Kidney (tissue), 13 donors: ENCODE measurements at regions not wholly inside any gene's neighbourhood (a gene's known extent, or its start where the extent isn't known, plus 50 kb on each side); places are given as distances from the start of the nearest gene placed in this dataset.

Experiments used
- DNase-seq, 5 donors: peaks; one replicate each; pipeline ENCODE4 v3.0.0-alpha.2; 2013 to 2020
- FAIRE-seq: peaks from 2 replicates; lab custom pipeline; 2012; peaks lifted over from hg19 to GRCh38; lab: Jason Lieb, UNC
- H3K27ac ChIP-seq, 2 donors: one replicate each; pipeline ENCODE4 v1.7.0; 2013; ENCODE audit warnings: low read depth in 2 of 2, low read length in 2 of 2, inconsistent platforms in 1 of 2
- H3K27me3 ChIP-seq: one replicate; pipeline ENCODE4 v1.7.1; 2013; ENCODE audit warnings: low read length, inconsistent platforms; ENCODE audit not compliant: control insufficient read depth, insufficient read depth
- H3K36me3 ChIP-seq, 3 donors: one replicate each; pipeline versions ENCODE4 v1.7.0 to v1.7.1; 2013; ENCODE audit warnings: low read length in 3 of 3, control low read depth in 1 of 3, inconsistent platforms in 1 of 3; ENCODE audit not compliant: insufficient read depth in 3 of 3, control insufficient read depth in 2 of 3
- H3K4me1 ChIP-seq, 3 donors: one replicate each; pipeline versions ENCODE4 v1.7.0 to v1.7.1; 2013; ENCODE audit warnings: low read length in 3 of 3, inconsistent platforms in 1 of 3, low read depth in 1 of 3; ENCODE audit not compliant: control insufficient read depth in 2 of 3, insufficient read depth in 2 of 3
- H3K4me3 ChIP-seq, 3 donors: one replicate each; pipeline versions ENCODE4 v1.7.0 to v1.8.1; 2013; ENCODE audit warnings: low read length in 3 of 3, control low read depth in 1 of 3, inconsistent platforms in 1 of 3
- H3K9ac ChIP-seq, 3 donors: one replicate each; pipeline versions ENCODE4 v1.7.0 to v1.7.1; 2013; ENCODE audit warnings: low read length in 3 of 3, control low read depth in 1 of 3, inconsistent platforms in 1 of 3
- H3K9me3 ChIP-seq, 3 donors: one replicate each; pipeline versions ENCODE4 v1.7.0 to v1.7.1; 2013; ENCODE audit warnings: low read length in 3 of 3, control low read depth in 1 of 3, inconsistent platforms in 1 of 3; ENCODE audit not compliant: control insufficient read depth in 2 of 3, insufficient read depth in 1 of 3
- intact Hi-C: fragments of 100-400 bp; cut with DNase I; formaldehyde crosslinking; loops from one replicate; pipeline ENCODE4 v1.11.1; 2022
- TF ChIP-seq, protein P1 (sequence below): IDR thresholded peaks from 3 replicates; pipeline ENCODE4 v1.5.1; 2012; ENCODE audit warnings: mild to moderate bottlenecking, moderate library complexity, borderline replicate concordance; ENCODE audit not compliant: insufficient read depth; ENCODE audit errors: extremely low read depth
- donor health status: control.
- donor health status: control.
- donor health status: control.
- donor health status: control.
- donor health status: control.
- donor health status: DM: yes; HTN: yes; CAD: no.
- donor health status: Normal renal cell carcinoma (clear cell type).

DNA sequence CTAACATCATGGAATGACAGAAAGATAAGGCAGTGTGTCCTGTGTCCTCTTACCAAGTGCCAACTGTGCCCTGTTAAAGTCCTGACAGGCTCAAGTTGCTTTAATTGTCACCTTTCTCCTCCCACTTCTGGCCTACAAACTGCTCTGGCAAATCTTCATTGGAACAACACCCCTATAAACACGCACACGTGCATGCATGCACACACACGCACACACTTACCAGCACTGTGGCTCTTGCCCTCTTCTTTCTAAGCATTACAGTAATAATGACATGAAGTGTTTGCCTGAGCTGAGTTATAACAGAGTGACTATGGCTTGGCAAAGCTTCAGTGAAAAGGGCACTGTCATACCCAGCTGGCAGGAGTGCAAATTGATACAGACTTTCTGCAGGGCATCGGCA, 82.3 kb upstream of the SYT6 start:
- intact Hi-C loops, result no loop called here
- no peak overlapping the region for H3K9ac ChIP-seq
- FAIRE-seq, result no peak

GRCh38 chr1:114235281-114235680, 81.6 kb upstream of the SYT6 start:
- no peaks in the 10 kb centered on the region for H3K9me3 ChIP-seq
- DNase-seq (no peak), FAIRE-seq (no peak)
- H3K4me1 ChIP-seq, result peaks cover 0 to 3% (median 0%) of the 10 kb centered on the region in 3 donors
- no peaks in the 10 kb centered on the region for H3K36me3 ChIP-seq
- H3K27me3 ChIP-seq, result no peaks in the 10 kb centered on the region
- intact Hi-C loops, result no loop called here
- H3K4me3 ChIP-seq, result no peak overlapping the region
- TF ChIP-seq, protein P1, sequence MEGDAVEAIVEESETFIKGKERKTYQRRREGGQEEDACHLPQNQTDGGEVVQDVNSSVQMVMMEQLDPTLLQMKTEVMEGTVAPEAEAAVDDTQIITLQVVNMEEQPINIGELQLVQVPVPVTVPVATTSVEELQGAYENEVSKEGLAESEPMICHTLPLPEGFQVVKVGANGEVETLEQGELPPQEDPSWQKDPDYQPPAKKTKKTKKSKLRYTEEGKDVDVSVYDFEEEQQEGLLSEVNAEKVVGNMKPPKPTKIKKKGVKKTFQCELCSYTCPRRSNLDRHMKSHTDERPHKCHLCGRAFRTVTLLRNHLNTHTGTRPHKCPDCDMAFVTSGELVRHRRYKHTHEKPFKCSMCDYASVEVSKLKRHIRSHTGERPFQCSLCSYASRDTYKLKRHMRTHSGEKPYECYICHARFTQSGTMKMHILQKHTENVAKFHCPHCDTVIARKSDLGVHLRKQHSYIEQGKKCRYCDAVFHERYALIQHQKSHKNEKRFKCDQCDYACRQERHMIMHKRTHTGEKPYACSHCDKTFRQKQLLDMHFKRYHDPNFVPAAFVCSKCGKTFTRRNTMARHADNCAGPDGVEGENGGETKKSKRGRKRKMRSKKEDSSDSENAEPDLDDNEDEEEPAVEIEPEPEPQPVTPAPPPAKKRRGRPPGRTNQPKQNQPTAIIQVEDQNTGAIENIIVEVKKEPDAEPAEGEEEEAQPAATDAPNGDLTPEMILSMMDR, result no peak
- no peak overlapping the region for H3K9ac ChIP-seq
- H3K27ac ChIP-seq, result no peak overlapping the region

More for the DNA sequence above, 82.3 kb upstream of the SYT6 start:
- TF ChIP-seq, protein P1, result no peak
- Histone ChIP-seq H3K27ac (no peak overlapping the region), H3K27me3 (no peaks in the 10 kb centered on the region), H3K4me3 (no peak overlapping the region), H3K36me3 (no peaks in the 10 kb centered on the region), H3K9me3 (no peaks in the 10 kb centered on the region), H3K4me1 (no peaks in the 10 kb centered on the region)
- no peak for DNase-seq

DNA sequence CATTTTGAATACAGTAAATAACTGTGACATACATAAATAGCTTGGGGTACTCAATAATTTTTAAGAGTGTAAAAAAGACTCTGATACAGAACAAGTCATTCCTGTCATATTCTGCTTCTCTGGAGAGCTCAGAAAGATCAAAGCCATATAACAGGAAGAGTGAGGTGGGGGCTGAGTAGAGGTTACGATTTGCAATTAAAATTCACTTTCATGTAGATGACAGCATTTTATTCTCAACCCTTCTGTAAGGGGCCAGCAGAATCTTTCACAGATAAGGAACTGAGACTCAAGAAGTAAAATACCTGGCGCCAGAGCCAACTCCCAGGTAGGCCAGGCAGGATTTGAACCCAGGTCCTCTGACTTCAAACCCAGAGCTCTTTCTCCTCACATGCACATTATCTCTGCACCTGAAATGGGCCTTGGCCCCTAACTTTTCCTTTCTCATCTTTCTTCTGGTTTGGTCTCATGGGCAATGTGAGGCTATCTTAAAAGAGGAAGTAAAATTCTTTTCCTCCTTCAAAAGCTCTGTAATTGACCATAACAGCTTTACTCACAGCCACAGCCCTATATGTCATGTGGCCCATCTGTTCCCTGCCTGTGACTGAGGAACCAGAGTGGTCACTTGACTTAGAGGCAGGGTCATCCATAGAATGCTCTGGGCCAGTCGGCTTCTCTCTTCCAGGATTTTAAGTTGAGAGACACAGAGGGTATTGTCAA, 80.9 kb upstream of the SYT6 start:
- intact Hi-C loops, result no loop called here
- Histone ChIP-seq H3K4me1 (peaks cover 0 to 8% (median 4%) of the 10 kb centered on the region in 3 donors), H3K9me3 (no peaks in the 10 kb centered on the region), H3K27me3 (no peaks in the 10 kb centered on the region), H3K36me3 (no peaks in the 10 kb centered on the region), H3K27ac (no peak overlapping the region), H3K4me3 (no peak overlapping the region), H3K9ac (no peak overlapping the region)
- TF ChIP-seq, protein P1, result no peak
- DNase-seq, result no peak
- no peak for FAIRE-seq

- peaks cover 0 to 8% (median 6%) of the 10 kb centered on the region in 3 donors for H3K4me1 ChIP-seq
- no peak for FAIRE-seq
- intact Hi-C loops, result no loop called here
- TF ChIP-seq, protein P1, result no peak
- no peaks in the 10 kb centered on the region for H3K36me3 ChIP-seq
- no peak for DNase-seq
- no peaks in the 10 kb centered on the region for H3K27me3 ChIP-seq
- no peak overlapping the region for H3K9ac ChIP-seq
- H3K4me3 ChIP-seq, result no peak overlapping the region
- no peaks in the 10 kb centered on the region for H3K9me3 ChIP-seq
- no peak overlapping the region for H3K27ac ChIP-seq
These were observed 79.0 kb upstream of the SYT6 start for GRCh38 chr1:114232691-114233090.
